ENCODE measurements at regions not wholly inside any gene's neighbourhood (a gene's known extent, or its start where the extent isn't known, plus 50 kb on each side); places are given as distances from the start of the nearest gene placed in this dataset.
"Not testable (repeated sequence)": the region's sequence is repeated elsewhere in the genome, so short reads cannot be mapped to it uniquely, and the experiment has no call there.

DNA sequence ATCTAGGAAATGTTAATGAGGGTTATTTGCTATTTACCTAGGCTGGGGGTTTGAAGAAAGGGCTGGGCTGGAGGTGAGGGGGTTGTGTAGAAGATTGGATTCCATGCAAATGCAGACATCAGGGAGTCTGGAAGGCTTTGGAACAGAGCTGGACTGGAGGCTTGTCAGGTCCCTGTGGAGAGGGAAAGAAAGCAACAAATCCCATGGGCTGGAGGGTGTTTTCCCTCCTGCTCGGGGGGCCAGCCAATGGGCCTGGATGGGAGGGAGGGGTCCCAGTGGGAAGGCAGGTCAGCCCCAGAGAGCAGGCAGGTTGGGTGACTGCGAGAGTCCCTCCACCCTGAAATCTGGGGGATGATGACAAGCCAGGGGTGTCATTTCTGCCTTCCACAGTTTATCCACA lies 431.8 kb downstream of the RPS24 start:
- CTCF ChIA-PET: no interaction called here
- H3K4me1 Mint-ChIP-seq (ENCODE audit: insufficient read depth, unreplicated experiment): no peaks in the 10 kb centered on the region
- DNase-seq (ENCODE audit: unreplicated experiment): no peak
- no TSS peak for BruUV-seq (replicated peaks)
- H3K27ac Mint-ChIP-seq (ENCODE audit: low read depth, unreplicated experiment): no peak overlapping the region
- no peak overlapping the region for H3K4me3 Mint-ChIP-seq (ENCODE audit: unreplicated experiment)
- intact Hi-C loops (cut with micrococcal nuclease): no loop called here
- POLR2A ChIA-PET: no interaction called here
- no peaks in the 10 kb centered on the region for H3K9me3 Mint-ChIP-seq (ENCODE audit: unreplicated experiment)
- H3K36me3 Mint-ChIP-seq (ENCODE audit: insufficient read depth, unreplicated experiment): no peaks in the 10 kb centered on the region
- no peak for TF ChIP-seq CTCF (IDR thresholded peaks at IDR 0.05; ENCODE audit: unreplicated experiment)
- H3K27me3 Mint-ChIP-seq (ENCODE audit: insufficient read depth, unreplicated experiment): peaks cover 37% of the 10 kb centered on the region

DNA sequence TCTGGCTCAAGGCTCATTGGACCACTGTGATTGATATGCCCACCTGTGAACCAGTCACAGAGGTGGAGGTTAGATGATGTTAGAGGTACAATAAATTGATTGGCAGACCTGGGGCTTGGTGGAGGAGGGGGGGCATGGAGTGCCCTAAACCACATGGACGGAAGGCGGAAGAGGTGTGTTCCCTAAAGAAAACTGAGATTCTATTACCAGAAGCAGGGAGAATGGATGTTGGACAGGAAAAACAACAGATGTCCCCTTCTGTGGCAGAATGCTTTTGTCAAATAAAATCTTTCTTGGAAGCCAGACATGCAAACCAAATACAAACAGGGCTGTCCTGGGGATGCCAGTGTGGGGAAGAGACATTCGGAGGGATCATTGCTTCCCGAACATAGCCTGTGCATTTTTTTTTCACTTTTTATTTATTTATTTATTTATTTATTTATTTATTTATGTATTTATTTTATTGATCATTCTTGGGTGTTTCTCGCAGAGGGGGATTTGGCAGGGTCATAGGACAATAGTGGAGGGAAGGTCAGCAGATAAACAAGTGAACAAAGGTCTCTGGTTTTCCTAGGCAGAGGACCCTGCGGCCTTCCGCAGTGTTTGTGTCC lies 433.9 kb downstream of the RPS24 start:
- no TSS peak for BruUV-seq (replicated peaks)
- Mint-ChIP-seq H3K4me1 (ENCODE audit: insufficient read depth, unreplicated experiment) (no peaks in the 10 kb centered on the region), H3K27me3 (ENCODE audit: insufficient read depth, unreplicated experiment) (peaks cover 23% of the 10 kb centered on the region), H3K9me3 (ENCODE audit: unreplicated experiment) (no peaks in the 10 kb centered on the region), H3K4me3 (ENCODE audit: unreplicated experiment) (no peak overlapping the region), H3K27ac (ENCODE audit: low read depth, unreplicated experiment) (no peak overlapping the region), H3K36me3 (ENCODE audit: insufficient read depth, unreplicated experiment) (no peaks in the 10 kb centered on the region)
- intact Hi-C loops (cut with micrococcal nuclease): no loop called here
- no peak for DNase-seq (ENCODE audit: unreplicated experiment)
- ChIA-PET POLR2A (no interaction called here), CTCF (no interaction called here)
- TF ChIP-seq CTCF (IDR thresholded peaks at IDR 0.05; ENCODE audit: unreplicated experiment): no peak

DNA sequence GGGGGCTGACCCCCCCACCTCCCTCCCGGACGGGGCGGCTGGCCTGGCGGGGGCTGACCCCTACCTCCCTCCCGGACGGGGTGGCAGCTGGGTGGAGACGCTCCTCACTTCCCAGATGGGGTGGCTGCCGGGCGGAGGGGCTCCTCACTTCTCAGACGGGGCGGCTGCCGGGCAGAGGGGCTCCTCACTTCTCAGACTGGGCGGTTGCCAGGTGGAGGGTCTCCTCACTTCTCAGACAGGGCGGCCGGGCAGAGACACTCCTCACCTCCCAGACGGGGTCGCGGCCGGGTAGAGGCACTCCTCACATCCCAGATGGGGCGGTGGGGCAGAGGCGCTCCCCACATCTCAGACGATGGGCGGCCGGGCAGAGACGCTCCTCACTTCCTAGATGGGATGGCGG lies 435.1 kb downstream of the RPS24 start:
- H3K36me3 Mint-ChIP-seq (ENCODE audit: insufficient read depth, unreplicated experiment); H3K27ac Mint-ChIP-seq (ENCODE audit: low read depth, unreplicated experiment); DNase-seq (ENCODE audit: unreplicated experiment); POLR2A ChIA-PET; BruUV-seq (replicated peaks); intact Hi-C loops (cut with micrococcal nuclease); H3K4me3 Mint-ChIP-seq (ENCODE audit: unreplicated experiment); H3K4me1 Mint-ChIP-seq (ENCODE audit: insufficient read depth, unreplicated experiment); CTCF ChIA-PET; H3K9me3 Mint-ChIP-seq (ENCODE audit: unreplicated experiment): not testable (repeated sequence)
- peaks cover 13% of the 10 kb centered on the region for H3K27me3 Mint-ChIP-seq (ENCODE audit: insufficient read depth, unreplicated experiment)

GRCh38 chr10:78470267-78471103 lies 436.8 kb downstream of the RPS24 start:
- intact Hi-C loops (cut with micrococcal nuclease): no loop called here
- H3K27ac Mint-ChIP-seq (ENCODE audit: low read depth, unreplicated experiment): no peak overlapping the region
- no peaks in the 10 kb centered on the region for H3K4me1 Mint-ChIP-seq (ENCODE audit: insufficient read depth, unreplicated experiment)

More at GRCh38 chr10:78470267-78471103, 436.8 kb downstream of the RPS24 start:
- H3K27me3 Mint-ChIP-seq (ENCODE audit: insufficient read depth, unreplicated experiment): peaks cover 19% of the 10 kb centered on the region
- ChIA-PET CTCF (no interaction called here), POLR2A (no interaction called here)
- no peak for TF ChIP-seq CTCF (IDR thresholded peaks at IDR 0.05; ENCODE audit: unreplicated experiment)
- H3K36me3 Mint-ChIP-seq (ENCODE audit: insufficient read depth, unreplicated experiment): no peaks in the 10 kb centered on the region
- no TSS peak for BruUV-seq (replicated peaks)
- no peak overlapping the region for H3K4me3 Mint-ChIP-seq (ENCODE audit: unreplicated experiment)
- H3K9me3 Mint-ChIP-seq (ENCODE audit: unreplicated experiment): no peaks in the 10 kb centered on the region
- peak; percentile 8 for DNase-seq (ENCODE audit: unreplicated experiment)

Measured in MCF 10A (cell line).